ENCODE measurements at regions not wholly inside any gene's neighbourhood (a gene's known extent, or its start where the extent isn't known, plus 50 kb on each side); places are given as distances from the start of the nearest gene placed in this dataset.

- CTCF ChIA-PET: no interaction called here
- no peak overlapping the region for H3K4me3 Mint-ChIP-seq (ENCODE audit: unreplicated experiment)
- H3K27me3 Mint-ChIP-seq (ENCODE audit: insufficient read depth, unreplicated experiment): no peaks in the 10 kb centered on the region
- BruUV-seq (replicated peaks): no TSS peak
- Histone ChIP-seq H3K4me1 (peaks cover 7% of the 10 kb centered on the region), H3K4me3 (ENCODE audit: low read depth, low read length) (no peak overlapping the region), H3K36me3 (ENCODE audit: control insufficient read depth, insufficient read depth, low read length) (no peaks in the 10 kb centered on the region), H3K27me3 (replicated peaks; ENCODE audit: control insufficient read depth, insufficient read depth, low read length) (no peaks in the 10 kb centered on the region), H3K9me3 (no peaks in the 10 kb centered on the region)
- POLR2A ChIA-PET: no interaction called here
- TF ChIP-seq, protein P1, sequence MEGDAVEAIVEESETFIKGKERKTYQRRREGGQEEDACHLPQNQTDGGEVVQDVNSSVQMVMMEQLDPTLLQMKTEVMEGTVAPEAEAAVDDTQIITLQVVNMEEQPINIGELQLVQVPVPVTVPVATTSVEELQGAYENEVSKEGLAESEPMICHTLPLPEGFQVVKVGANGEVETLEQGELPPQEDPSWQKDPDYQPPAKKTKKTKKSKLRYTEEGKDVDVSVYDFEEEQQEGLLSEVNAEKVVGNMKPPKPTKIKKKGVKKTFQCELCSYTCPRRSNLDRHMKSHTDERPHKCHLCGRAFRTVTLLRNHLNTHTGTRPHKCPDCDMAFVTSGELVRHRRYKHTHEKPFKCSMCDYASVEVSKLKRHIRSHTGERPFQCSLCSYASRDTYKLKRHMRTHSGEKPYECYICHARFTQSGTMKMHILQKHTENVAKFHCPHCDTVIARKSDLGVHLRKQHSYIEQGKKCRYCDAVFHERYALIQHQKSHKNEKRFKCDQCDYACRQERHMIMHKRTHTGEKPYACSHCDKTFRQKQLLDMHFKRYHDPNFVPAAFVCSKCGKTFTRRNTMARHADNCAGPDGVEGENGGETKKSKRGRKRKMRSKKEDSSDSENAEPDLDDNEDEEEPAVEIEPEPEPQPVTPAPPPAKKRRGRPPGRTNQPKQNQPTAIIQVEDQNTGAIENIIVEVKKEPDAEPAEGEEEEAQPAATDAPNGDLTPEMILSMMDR (IDR thresholded peaks at IDR 0.05; ENCODE audit: insufficient read depth in 1 of 2, low read depth in 1 of 2, low read length in 1 of 2, severe bottlenecking in 1 of 2, unreplicated experiment in 1 of 2): no peak
- no peaks in the 10 kb centered on the region for H3K36me3 Mint-ChIP-seq (ENCODE audit: insufficient read depth, unreplicated experiment)
- DNase-seq: peak in 1 of 2 experiments; percentile 10
- peak overlapping the region; percentile 16 for H3K27ac Mint-ChIP-seq (ENCODE audit: unreplicated experiment)
- intact Hi-C loops (cut with micrococcal nuclease; ENCODE audit: unreplicated experiment): no loop called here
- peaks cover 5% of the 10 kb centered on the region for H3K4me1 Mint-ChIP-seq (ENCODE audit: low read depth, unreplicated experiment)
- peaks cover 7% of the 10 kb centered on the region for H3K9me3 Mint-ChIP-seq (ENCODE audit: unreplicated experiment)
These were observed 488.1 kb downstream of the NR4A2 start for GRCh38 chr2:155844461-155844860.

DNA sequence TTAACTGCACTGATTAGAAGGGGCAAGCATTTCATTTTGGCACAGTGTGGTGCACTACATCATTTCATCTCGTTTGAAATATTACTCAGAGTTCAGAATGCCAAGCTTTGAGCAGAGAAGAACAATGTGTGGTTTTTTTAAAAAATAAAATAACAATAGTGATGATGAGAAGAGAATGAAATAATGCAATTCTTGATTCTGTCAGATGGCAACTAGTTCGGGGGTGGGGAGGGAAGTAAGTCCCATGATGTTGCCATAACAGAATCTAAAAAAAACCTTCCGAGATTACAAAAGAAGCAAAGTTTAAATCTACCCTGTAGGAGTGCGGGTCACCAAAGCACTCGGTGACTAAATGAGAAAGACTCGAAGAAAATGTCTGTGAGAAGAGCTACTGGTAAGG lies 490.4 kb downstream of the NR4A2 start:
- H3K27ac Mint-ChIP-seq (ENCODE audit: unreplicated experiment): no peak overlapping the region
- TF ChIP-seq, protein P1 (IDR thresholded peaks at IDR 0.05; ENCODE audit: insufficient read depth in 1 of 2, low read depth in 1 of 2, low read length in 1 of 2, severe bottlenecking in 1 of 2, unreplicated experiment in 1 of 2): no peak
- H3K36me3 ChIP-seq (ENCODE audit: control insufficient read depth, insufficient read depth, low read length): no peaks in the 10 kb centered on the region
- no TSS peak for BruUV-seq (replicated peaks)
- H3K4me3 ChIP-seq (ENCODE audit: low read depth, low read length): no peak overlapping the region
- H3K4me1 Mint-ChIP-seq (ENCODE audit: low read depth, unreplicated experiment): no peaks in the 10 kb centered on the region
- H3K27me3 ChIP-seq (replicated peaks; ENCODE audit: control insufficient read depth, insufficient read depth, low read length): no peaks in the 10 kb centered on the region
- POLR2A ChIA-PET: no interaction called here
- no peaks in the 10 kb centered on the region for H3K36me3 Mint-ChIP-seq (ENCODE audit: insufficient read depth, unreplicated experiment)
- H3K4me1 ChIP-seq: no peaks in the 10 kb centered on the region
- CTCF ChIA-PET: no interaction called here
- no peaks in the 10 kb centered on the region for H3K9me3 ChIP-seq
- no peak for DNase-seq
- H3K4me3 Mint-ChIP-seq (ENCODE audit: unreplicated experiment): no peak overlapping the region
- peaks cover 7% of the 10 kb centered on the region for H3K9me3 Mint-ChIP-seq (ENCODE audit: unreplicated experiment)
- no peaks in the 10 kb centered on the region for H3K27me3 Mint-ChIP-seq (ENCODE audit: insufficient read depth, unreplicated experiment)
- intact Hi-C loops (cut with micrococcal nuclease; ENCODE audit: unreplicated experiment): no loop called here

DNA sequence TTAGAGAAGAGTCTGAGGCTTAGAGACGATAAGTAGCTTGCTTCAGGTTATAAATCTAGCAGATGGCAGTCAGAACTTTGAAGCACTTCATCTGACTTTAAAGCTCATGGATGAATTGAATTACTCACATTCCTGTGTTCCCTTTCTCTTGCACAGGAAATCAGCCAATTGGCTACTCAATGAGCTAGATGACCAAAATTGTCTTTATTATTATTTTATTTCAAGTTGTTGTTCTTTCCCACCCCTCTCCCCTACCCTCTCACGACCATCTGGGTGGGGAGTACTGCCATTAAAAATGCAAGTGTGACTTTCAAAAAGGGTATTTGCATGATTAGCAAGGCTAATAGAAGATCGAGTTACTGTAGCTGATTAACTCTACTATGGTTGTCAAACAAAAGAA lies 491.1 kb downstream of the NR4A2 start:
- no peak overlapping the region for H3K27ac Mint-ChIP-seq (ENCODE audit: unreplicated experiment)
- POLR2A ChIA-PET: no interaction called here

More for the DNA sequence above, 491.1 kb downstream of the NR4A2 start:
- no peaks in the 10 kb centered on the region for H3K27me3 ChIP-seq (replicated peaks; ENCODE audit: control insufficient read depth, insufficient read depth, low read length)
- Mint-ChIP-seq H3K4me1 (ENCODE audit: low read depth, unreplicated experiment) (no peaks in the 10 kb centered on the region), H3K9me3 (ENCODE audit: unreplicated experiment) (peaks cover under 1% of the 10 kb centered on the region), H3K4me3 (ENCODE audit: unreplicated experiment) (no peak overlapping the region), H3K36me3 (ENCODE audit: insufficient read depth, unreplicated experiment) (no peaks in the 10 kb centered on the region), H3K27me3 (ENCODE audit: insufficient read depth, unreplicated experiment) (no peaks in the 10 kb centered on the region)
- TF ChIP-seq, protein P1 (IDR thresholded peaks at IDR 0.05; ENCODE audit: insufficient read depth in 1 of 2, low read depth in 1 of 2, low read length in 1 of 2, severe bottlenecking in 1 of 2, unreplicated experiment in 1 of 2): no peak
- H3K36me3 ChIP-seq (ENCODE audit: control insufficient read depth, insufficient read depth, low read length): no peaks in the 10 kb centered on the region
- CTCF ChIA-PET: no interaction called here
- DNase-seq: no peak
- BruUV-seq (replicated peaks): no TSS peak
- intact Hi-C loops (cut with micrococcal nuclease; ENCODE audit: unreplicated experiment): no loop called here
- no peaks in the 10 kb centered on the region for H3K9me3 ChIP-seq
- H3K4me3 ChIP-seq (ENCODE audit: low read depth, low read length): no peak overlapping the region
- H3K4me1 ChIP-seq: no peaks in the 10 kb centered on the region

Measured in Caco-2 (cell line).